ENCODE measurements at regions not wholly inside any gene's neighbourhood (a gene's known extent, or its start where the extent isn't known, plus 50 kb on each side); places are given as distances from the start of the nearest gene placed in this dataset.

- intact Hi-C loops (cut with DNase I; ENCODE audit: low total_unique reads) = no loop called here
- no peak for DNase-seq (ENCODE audit: low spot score in 2 of 2)
- no peak for TF ChIP-seq POLR2A (IDR thresholded peaks at IDR 0.05)
- TF ChIP-seq CTCF (IDR thresholded peaks at IDR 0.05) = no peak
- no peak overlapping the region for H3K4me3 ChIP-seq (ENCODE audit: low read depth, poor library complexity, severe bottlenecking)
Observed at GRCh38 chr18:30743033-30743432, 299.5 kb downstream of the DSC3 start.

GRCh38 chr18:30730915-30731314 lies 311.6 kb downstream of the DSC3 start:
- TF ChIP-seq POLR2A (IDR thresholded peaks at IDR 0.05) = no peak
- no peak for TF ChIP-seq CTCF (IDR thresholded peaks at IDR 0.05)
- DNase-seq (ENCODE audit: low spot score in 2 of 2) = no peak
- no peak overlapping the region for H3K4me3 ChIP-seq (ENCODE audit: low read depth, poor library complexity, severe bottlenecking)

GRCh38 chr18:30727849-30728248 lies 314.7 kb downstream of the DSC3 start:
- TF ChIP-seq POLR2A (IDR thresholded peaks at IDR 0.05) (no peak), CTCF (IDR thresholded peaks at IDR 0.05) (no peak)
- no peak for DNase-seq (ENCODE audit: low spot score in 2 of 2)
- intact Hi-C loops (cut with DNase I; ENCODE audit: low total_unique reads) = no loop called here
- no peak overlapping the region for H3K4me3 ChIP-seq (ENCODE audit: low read depth, poor library complexity, severe bottlenecking)

More at GRCh38 chr18:30730915-30731314, 311.6 kb downstream of the DSC3 start:
- intact Hi-C loops (cut with DNase I; ENCODE audit: low total_unique reads) = no loop called here
- WGBS, 2 donors = 91 to 93% methylated on average over 4 to 5 of the region's 5 CpGs

- TF ChIP-seq CTCF (IDR thresholded peaks at IDR 0.05) = no peak
- TF ChIP-seq POLR2A (IDR thresholded peaks at IDR 0.05) = no peak
- intact Hi-C loops (cut with DNase I; ENCODE audit: low total_unique reads) = no loop called here
- 47 to 52% methylated on average over 2 of the region's 2 CpGs for WGBS, 2 donors
- DNase-seq (ENCODE audit: low spot score in 2 of 2) = no peak
- no peak overlapping the region for H3K4me3 ChIP-seq (ENCODE audit: low read depth, poor library complexity, severe bottlenecking)
Observed at GRCh38 chr18:30713299-30713698, 329.2 kb downstream of the DSC3 start.

- TF ChIP-seq POLR2A (IDR thresholded peaks at IDR 0.05) (no peak), CTCF (IDR thresholded peaks at IDR 0.05) (no peak)
- DNase-seq (ENCODE audit: low spot score in 2 of 2) = no peak
- no peak overlapping the region for H3K4me3 ChIP-seq (ENCODE audit: low read depth, poor library complexity, severe bottlenecking)
- 43 to 51% methylated on average over 3 of the region's 3 CpGs for WGBS, 2 donors
- intact Hi-C loops (cut with DNase I; ENCODE audit: low total_unique reads) = no loop called here
Observed at GRCh38 chr18:30712383-30712782, 330.2 kb downstream of the DSC3 start.

GRCh38 chr18:30709595-30709994 lies 332.9 kb downstream of the DSC3 start:
- TF ChIP-seq CTCF (IDR thresholded peaks at IDR 0.05) = no peak
- TF ChIP-seq POLR2A (IDR thresholded peaks at IDR 0.05) = no peak
- DNase-seq (ENCODE audit: low spot score in 2 of 2) = no peak
- intact Hi-C loops (cut with DNase I; ENCODE audit: low total_unique reads) = no loop called here
- no peak overlapping the region for H3K4me3 ChIP-seq (ENCODE audit: low read depth, poor library complexity, severe bottlenecking)
- 29 to 35% methylated on average over 1 of the region's 1 CpG for WGBS, 2 donors

Measured in lower leg skin (tissue), 4 donors.